ENCODE measurements at regions not wholly inside any gene's neighbourhood (a gene's known extent, or its start where the extent isn't known, plus 50 kb on each side); places are given as distances from the start of the nearest gene placed in this dataset.
"Not testable (repeated sequence)": the region's sequence is repeated elsewhere in the genome, so short reads cannot be mapped to it uniquely, and the experiment has no call there.

- Mint-ChIP-seq H3K36me3 (ENCODE audit: low read depth) (peaks cover 30% of the 10 kb centered on the region), H3K27ac (no peak overlapping the region), H3K4me1 (ENCODE audit: low read depth) (no peaks in the 10 kb centered on the region), H3K4me3 (no peak overlapping the region), H3K9me3 (peaks cover 72% of the 10 kb centered on the region), H3K27me3 (ENCODE audit: low read depth) (peaks cover 4% of the 10 kb centered on the region)
- intact Hi-C loops (cut with micrococcal nuclease), result no loop called here
- CTCF ChIA-PET, result no interaction called here
- DNase-seq, result no peak
These were observed 146.5 kb downstream of the GLRX3 start for GRCh38 chr10:130282492-130283218.

- CTCF ChIA-PET, result no interaction called here
- Mint-ChIP-seq H3K4me3 (no peak overlapping the region), H3K27ac (no peak overlapping the region), H3K27me3 (ENCODE audit: low read depth) (peaks cover 4% of the 10 kb centered on the region), H3K36me3 (ENCODE audit: low read depth) (peaks cover 32% of the 10 kb centered on the region), H3K4me1 (ENCODE audit: low read depth) (no peaks in the 10 kb centered on the region), H3K9me3 (peaks cover 75% of the 10 kb centered on the region)
- no peak for DNase-seq
- intact Hi-C loops (cut with micrococcal nuclease), result no loop called here
These were observed 147.0 kb downstream of the GLRX3 start for GRCh38 chr10:130283219-130283545.

- intact Hi-C loops (cut with micrococcal nuclease); CTCF ChIA-PET; H3K4me1 Mint-ChIP-seq (ENCODE audit: low read depth); H3K4me3 Mint-ChIP-seq; H3K27me3 Mint-ChIP-seq (ENCODE audit: low read depth); H3K27ac Mint-ChIP-seq; H3K36me3 Mint-ChIP-seq (ENCODE audit: low read depth); DNase-seq: not testable (repeated sequence)
- H3K9me3 Mint-ChIP-seq, result peaks cover 54% of the 10 kb centered on the region
These were observed 159.6 kb downstream of the GLRX3 start for GRCh38 chr10:130295761-130296160.

- H3K4me1 Mint-ChIP-seq (ENCODE audit: low read depth), result no peaks in the 10 kb centered on the region
- H3K27ac Mint-ChIP-seq, result no peak overlapping the region
- H3K9me3 Mint-ChIP-seq, result peaks cover 41% of the 10 kb centered on the region
- peak overlapping the region; percentile 71 for H3K4me3 Mint-ChIP-seq
- DNase-seq, result peak; percentile 25
- peaks cover 13% of the 10 kb centered on the region for H3K36me3 Mint-ChIP-seq (ENCODE audit: low read depth)
- intact Hi-C loops (cut with micrococcal nuclease), result loop anchor here (2.0 kb wide), 1 partner anchor 190 kb away; the partner anchor contains the start of gene C10orf143
- CTCF ChIA-PET, result no interaction called here
- peaks cover 6% of the 10 kb centered on the region for H3K27me3 Mint-ChIP-seq (ENCODE audit: low read depth)
These were observed 164.4 kb downstream of the GLRX3 start for GRCh38 chr10:130300608-130301020.

GRCh38 chr10:130301021-130301892 lies 165.1 kb downstream of the GLRX3 start:
- CTCF ChIA-PET, result interaction anchor here (0.6 to 1.1 kb wide), 2 partner anchors 111 to 1368 kb away, joined by 3 to 5 read pairs; no protein-coding TSS in a partner anchor
- Mint-ChIP-seq H3K4me3 (peak overlapping the region; percentile 71), H3K36me3 (ENCODE audit: low read depth) (peaks cover 13% of the 10 kb centered on the region), H3K9me3 (peaks cover 37% of the 10 kb centered on the region), H3K27me3 (ENCODE audit: low read depth) (peaks cover 6% of the 10 kb centered on the region), H3K4me1 (ENCODE audit: low read depth) (no peaks in the 10 kb centered on the region), H3K27ac (peak overlapping the region; percentile 81)
- DNase-seq, result peak; percentile 63
- intact Hi-C loops (cut with micrococcal nuclease), result loop anchor here (2.0 kb wide), 1 partner anchor 190 kb away; the partner anchor contains the start of gene C10orf143

- CTCF ChIA-PET, result no interaction called here
- intact Hi-C loops (cut with micrococcal nuclease), result no loop called here
- H3K27me3 Mint-ChIP-seq (ENCODE audit: low read depth), result peaks cover 5% of the 10 kb centered on the region
- H3K9me3 Mint-ChIP-seq, result peaks cover 8% of the 10 kb centered on the region
- H3K4me3 Mint-ChIP-seq, result no peak overlapping the region
- DNase-seq, result no peak
- H3K36me3 Mint-ChIP-seq (ENCODE audit: low read depth), result no peaks in the 10 kb centered on the region
- H3K27ac Mint-ChIP-seq, result no peak overlapping the region
- H3K4me1 Mint-ChIP-seq (ENCODE audit: low read depth), result no peaks in the 10 kb centered on the region
These were observed 190.8 kb downstream of the GLRX3 start for GRCh38 chr10:130326954-130327353.

- H3K27me3 Mint-ChIP-seq (ENCODE audit: low read depth), result peaks cover 5% of the 10 kb centered on the region
- H3K4me1 Mint-ChIP-seq (ENCODE audit: low read depth), result no peaks in the 10 kb centered on the region
- intact Hi-C loops (cut with micrococcal nuclease), result no loop called here
- H3K36me3 Mint-ChIP-seq (ENCODE audit: low read depth), result no peaks in the 10 kb centered on the region
- H3K9me3 Mint-ChIP-seq, result peaks cover 5% of the 10 kb centered on the region
- CTCF ChIA-PET, result no interaction called here
- no peak for DNase-seq
- no peak overlapping the region for H3K4me3 Mint-ChIP-seq
- H3K27ac Mint-ChIP-seq, result no peak overlapping the region
These were observed 193.6 kb downstream of the GLRX3 start for GRCh38 chr10:130329792-130330191.

GRCh38 chr10:130333185-130333584 lies 197.0 kb downstream of the GLRX3 start:
- H3K4me3 Mint-ChIP-seq, result no peak overlapping the region
- no peaks in the 10 kb centered on the region for H3K36me3 Mint-ChIP-seq (ENCODE audit: low read depth)
- no peak for DNase-seq
- CTCF ChIA-PET, result no interaction called here
- intact Hi-C loops (cut with micrococcal nuclease), result no loop called here
- H3K4me1 Mint-ChIP-seq (ENCODE audit: low read depth), result no peaks in the 10 kb centered on the region
- no peak overlapping the region for H3K27ac Mint-ChIP-seq
- H3K27me3 Mint-ChIP-seq (ENCODE audit: low read depth), result no peaks in the 10 kb centered on the region
- no peaks in the 10 kb centered on the region for H3K9me3 Mint-ChIP-seq

- CTCF ChIA-PET, result no interaction called here
- H3K27me3 Mint-ChIP-seq (ENCODE audit: low read depth), result no peaks in the 10 kb centered on the region
- no peaks in the 10 kb centered on the region for H3K4me1 Mint-ChIP-seq (ENCODE audit: low read depth)
- intact Hi-C loops (cut with micrococcal nuclease), result no loop called here
- DNase-seq, result no peak
- no peak overlapping the region for H3K27ac Mint-ChIP-seq
- no peaks in the 10 kb centered on the region for H3K36me3 Mint-ChIP-seq (ENCODE audit: low read depth)
- H3K9me3 Mint-ChIP-seq, result no peaks in the 10 kb centered on the region
- no peak overlapping the region for H3K4me3 Mint-ChIP-seq
These were observed 199.1 kb downstream of the GLRX3 start for GRCh38 chr10:130335336-130335735.

- H3K27me3 Mint-ChIP-seq (ENCODE audit: low read depth), result no peaks in the 10 kb centered on the region
- no peak overlapping the region for H3K27ac Mint-ChIP-seq
- no peaks in the 10 kb centered on the region for H3K9me3 Mint-ChIP-seq
- intact Hi-C loops (cut with micrococcal nuclease), result no loop called here
- CTCF ChIA-PET, result interaction anchor here (0.6 kb wide), 1 partner anchor 295 kb away, joined by 3 read pairs; no protein-coding TSS in a partner anchor
- H3K4me3 Mint-ChIP-seq, result no peak overlapping the region
- H3K36me3 Mint-ChIP-seq (ENCODE audit: low read depth), result no peaks in the 10 kb centered on the region
- no peak for DNase-seq
- no peaks in the 10 kb centered on the region for H3K4me1 Mint-ChIP-seq (ENCODE audit: low read depth)
These were observed 200.6 kb downstream of the GLRX3 start for GRCh38 chr10:130336617-130337304.

GRCh38 chr10:130337305-130337640 lies 201.1 kb downstream of the GLRX3 start:
- CTCF ChIA-PET, result no interaction called here
- Mint-ChIP-seq H3K4me3 (no peak overlapping the region), H3K36me3 (ENCODE audit: low read depth) (no peaks in the 10 kb centered on the region), H3K9me3 (no peaks in the 10 kb centered on the region), H3K27ac (no peak overlapping the region), H3K4me1 (ENCODE audit: low read depth) (no peaks in the 10 kb centered on the region), H3K27me3 (ENCODE audit: low read depth) (no peaks in the 10 kb centered on the region)
- intact Hi-C loops (cut with micrococcal nuclease), result no loop called here
- DNase-seq, result no peak

- no peaks in the 10 kb centered on the region for H3K9me3 Mint-ChIP-seq
- intact Hi-C loops (cut with micrococcal nuclease), result no loop called here
- CTCF ChIA-PET, result no interaction called here
These were observed 201.8 kb downstream of the GLRX3 start for GRCh38 chr10:130337696-130338635.

More at GRCh38 chr10:130337696-130338635, 201.8 kb downstream of the GLRX3 start:
- H3K4me3 Mint-ChIP-seq, result no peak overlapping the region
- no peaks in the 10 kb centered on the region for H3K27me3 Mint-ChIP-seq (ENCODE audit: low read depth)
- no peaks in the 10 kb centered on the region for H3K4me1 Mint-ChIP-seq (ENCODE audit: low read depth)
- DNase-seq, result no peak
- no peaks in the 10 kb centered on the region for H3K36me3 Mint-ChIP-seq (ENCODE audit: low read depth)
- H3K27ac Mint-ChIP-seq, result no peak overlapping the region
